Mucosa of rectum (tissue), 2 donors: ENCODE measurements at regions not wholly inside any gene's neighbourhood (a gene's known extent, or its start where the extent isn't known, plus 50 kb on each side); places are given as distances from the start of the nearest gene placed in this dataset.
"Not testable (repeated sequence)": the region's sequence is repeated elsewhere in the genome, so short reads cannot be mapped to it uniquely, and the experiment has no call there.

Experiments used
- H3K27ac ChIP-seq, 2 donors: one replicate each; pipeline ENCODE4 v1.7.0; 2013; ENCODE audit warnings: inconsistent platforms in 2 of 2, low read depth in 2 of 2, low read length in 2 of 2
- H3K27me3 ChIP-seq, 2 donors: one replicate each; pipeline ENCODE4 v1.7.0; 2013; ENCODE audit warnings: low read length in 2 of 2; ENCODE audit not compliant: control insufficient read depth in 2 of 2, insufficient read depth in 2 of 2
- H3K36me3 ChIP-seq, 2 donors: one replicate each; pipeline ENCODE4 v1.7.0; 2013; ENCODE audit warnings: low read length in 2 of 2; ENCODE audit not compliant: control insufficient read depth in 2 of 2, insufficient read depth in 2 of 2
- H3K4me1 ChIP-seq, 2 donors: one replicate each; pipeline ENCODE4 v1.7.0; 2013; ENCODE audit warnings: low read length in 2 of 2, mild to moderate bottlenecking in 1 of 2; ENCODE audit not compliant: control insufficient read depth in 2 of 2, insufficient read depth in 2 of 2
- H3K4me3 ChIP-seq, 2 donors: one replicate each; pipeline ENCODE4 v1.7.0; 2013; ENCODE audit warnings: low read length in 2 of 2
- H3K9ac ChIP-seq, 2 donors: one replicate each; pipeline ENCODE4 v1.7.0; 2013; ENCODE audit warnings: low read length in 2 of 2, low read depth in 1 of 2, mild to moderate bottlenecking in 1 of 2
- H3K9me3 ChIP-seq, 2 donors: one replicate each; pipeline ENCODE4 v1.7.0; 2013; ENCODE audit warnings: low read length in 2 of 2; ENCODE audit not compliant: control insufficient read depth in 2 of 2
- donor health status: healthy.
- donor health status: Normal muscosa, but diverticular disease.

DNA sequence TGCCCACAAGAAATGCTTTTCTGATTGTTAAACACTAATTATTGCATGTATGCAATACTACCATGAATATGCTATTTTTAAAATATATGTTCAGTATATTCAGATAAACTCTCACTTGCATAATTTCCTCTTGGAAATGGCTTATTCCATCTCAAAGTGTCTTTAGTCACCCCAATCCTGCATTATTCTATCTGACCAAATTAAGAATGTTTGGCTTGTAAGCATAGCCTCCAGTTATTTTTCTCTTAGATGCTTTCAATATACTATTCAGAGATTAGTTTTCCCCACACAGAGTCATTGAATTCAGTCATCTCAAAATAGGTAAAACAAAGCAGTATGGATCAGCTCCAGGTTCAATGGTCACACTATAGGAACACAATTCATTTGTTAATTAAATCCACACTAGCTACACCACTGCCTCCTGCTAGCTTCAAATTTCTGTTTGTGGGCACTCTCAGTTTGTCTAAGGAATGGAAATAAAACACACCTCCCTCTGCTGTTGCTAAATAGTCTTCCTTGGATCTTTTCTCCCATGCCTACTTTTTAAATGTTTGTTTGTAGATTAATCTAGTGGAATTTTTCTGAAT, 134.6 kb upstream of the TBCA start:
- H3K9ac ChIP-seq = no peak overlapping the region
- H3K36me3 ChIP-seq = no peaks in the 10 kb centered on the region
- H3K9me3 ChIP-seq = no peaks in the 10 kb centered on the region
- no peak overlapping the region for H3K4me3 ChIP-seq
- no peaks in the 10 kb centered on the region for H3K4me1 ChIP-seq
- no peak overlapping the region for H3K27ac ChIP-seq
- H3K27me3 ChIP-seq = peaks cover 0 to 8% of the 10 kb centered on the region in 2 donors

DNA sequence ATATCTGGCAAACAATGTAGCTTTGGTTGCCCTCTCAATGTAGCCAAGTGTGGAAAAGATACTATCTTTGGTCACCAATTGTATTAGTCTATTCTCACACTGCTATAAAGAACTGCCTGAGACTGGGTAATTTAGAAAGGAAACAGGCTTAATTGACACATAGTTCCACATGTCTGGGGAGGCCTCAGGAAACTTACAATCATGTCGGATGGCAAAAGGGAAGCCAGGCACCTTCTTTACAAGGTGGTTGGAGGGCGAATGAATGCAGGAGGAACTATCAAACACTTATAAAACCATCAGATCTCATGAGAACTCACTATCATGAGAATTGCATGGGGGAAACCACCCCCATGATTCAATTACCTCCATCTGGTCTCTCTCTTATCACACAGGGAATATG, 133.1 kb upstream of the TBCA start:
- H3K9ac ChIP-seq = no peak overlapping the region
- no peaks in the 10 kb centered on the region for H3K4me1 ChIP-seq
- H3K9me3 ChIP-seq = no peaks in the 10 kb centered on the region
- H3K27ac ChIP-seq = no peak overlapping the region
- H3K27me3 ChIP-seq = peaks cover 0 to 8% of the 10 kb centered on the region in 2 donors
- H3K4me3 ChIP-seq = no peak overlapping the region
- H3K36me3 ChIP-seq = no peaks in the 10 kb centered on the region

DNA sequence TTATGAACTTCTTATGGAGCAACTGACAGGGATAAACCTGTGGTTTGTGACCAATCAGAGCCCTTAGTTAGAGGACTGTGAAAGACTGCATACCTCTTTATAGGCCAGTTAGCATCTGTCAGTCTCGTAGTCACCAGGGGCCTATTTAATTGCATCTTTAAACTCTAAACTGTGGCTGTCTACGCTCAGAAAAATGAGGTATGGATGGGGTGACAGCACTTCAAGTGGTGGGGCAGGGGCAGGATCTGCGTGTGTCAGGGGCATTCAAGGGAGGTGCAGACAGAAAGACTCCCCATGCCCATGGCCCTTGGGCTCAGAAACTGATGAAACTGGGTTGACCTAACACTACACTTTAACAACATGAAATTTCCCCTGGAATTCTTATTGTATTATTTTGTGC, 132.6 kb upstream of the TBCA start:
- Histone ChIP-seq H3K36me3 (no peaks in the 10 kb centered on the region), H3K4me1 (no peaks in the 10 kb centered on the region), H3K27ac (no peak overlapping the region), H3K27me3 (peaks cover 0 to 8% of the 10 kb centered on the region in 2 donors), H3K4me3 (no peak overlapping the region), H3K9me3 (no peaks in the 10 kb centered on the region), H3K9ac (no peak overlapping the region)

DNA sequence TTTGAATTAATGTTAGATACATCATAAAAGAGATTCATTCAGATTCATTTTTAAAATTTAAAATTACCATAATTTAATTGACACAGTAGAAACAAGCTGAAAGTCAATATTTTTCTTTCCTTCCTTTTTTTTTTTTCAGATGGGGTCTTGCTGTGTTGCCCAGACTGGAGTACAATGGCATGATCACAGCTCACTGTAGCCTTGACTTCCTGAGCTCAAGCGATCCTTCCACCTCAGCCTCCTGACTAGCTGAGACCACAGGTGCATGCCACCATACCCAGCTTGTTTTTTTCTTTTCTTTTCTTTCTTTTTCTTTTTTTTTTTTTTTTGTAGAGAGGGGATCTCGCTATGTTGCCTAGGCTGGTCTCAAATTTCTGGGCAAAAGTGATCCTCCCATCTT, 131.6 kb upstream of the TBCA start:
- Histone ChIP-seq H3K36me3 (no peaks in the 10 kb centered on the region), H3K4me1 (no peaks in the 10 kb centered on the region), H3K4me3 (no peak overlapping the region), H3K27ac (no peak overlapping the region), H3K9me3 (no peaks in the 10 kb centered on the region), H3K9ac (no peak overlapping the region), H3K27me3 (peaks cover 0 to 6% of the 10 kb centered on the region in 2 donors)

DNA sequence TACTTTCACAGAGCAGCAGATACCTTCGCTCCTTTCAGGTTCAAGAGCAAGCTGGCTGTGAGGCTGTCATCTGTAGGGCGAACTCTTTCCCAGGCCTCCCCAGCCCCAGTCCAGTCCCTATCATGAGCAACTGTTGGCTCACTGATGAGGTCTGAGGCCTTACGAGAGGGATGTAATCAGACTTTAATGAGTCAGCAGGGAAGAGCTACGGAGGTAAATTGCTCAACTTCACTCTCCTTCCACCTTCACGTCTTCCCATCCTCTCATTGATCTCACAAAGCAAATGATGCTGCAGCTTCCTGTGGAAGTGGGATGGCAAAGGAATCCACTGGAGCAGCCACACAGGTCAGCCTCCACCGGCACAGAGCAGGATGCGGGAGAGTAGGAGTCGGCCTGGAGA, 130.7 kb upstream of the TBCA start:
- H3K4me3 ChIP-seq = no peak overlapping the region
- no peak overlapping the region for H3K27ac ChIP-seq
- no peaks in the 10 kb centered on the region for H3K4me1 ChIP-seq
- peaks cover 0 to 2% of the 10 kb centered on the region in 2 donors for H3K27me3 ChIP-seq
- no peak overlapping the region for H3K9ac ChIP-seq
- no peaks in the 10 kb centered on the region for H3K36me3 ChIP-seq
- no peaks in the 10 kb centered on the region for H3K9me3 ChIP-seq

DNA sequence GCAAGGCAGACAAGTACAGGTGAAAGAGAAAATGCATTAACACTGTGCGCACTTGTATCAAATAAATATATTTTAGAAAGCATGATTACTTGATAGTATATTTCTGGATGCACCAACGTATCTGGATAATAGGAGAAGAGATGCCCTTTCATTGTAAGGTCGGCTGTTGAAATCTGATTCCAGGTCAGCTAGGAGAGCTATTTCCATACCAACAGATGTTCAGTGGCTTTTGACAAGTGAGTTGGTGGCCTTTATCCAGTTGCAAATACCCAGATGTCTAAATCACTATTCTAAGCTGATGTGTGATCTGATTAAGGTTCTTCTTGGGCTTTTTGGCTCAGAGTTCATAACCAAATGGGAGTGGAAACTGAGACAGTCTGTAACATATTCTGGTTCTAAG, 128.2 kb upstream of the TBCA start:
- Histone ChIP-seq H3K4me1 (no peaks in the 10 kb centered on the region), H3K4me3 (no peak overlapping the region), H3K9me3 (no peaks in the 10 kb centered on the region), H3K27me3 (no peaks in the 10 kb centered on the region), H3K36me3 (no peaks in the 10 kb centered on the region), H3K27ac (no peak overlapping the region), H3K9ac (no peak overlapping the region)

DNA sequence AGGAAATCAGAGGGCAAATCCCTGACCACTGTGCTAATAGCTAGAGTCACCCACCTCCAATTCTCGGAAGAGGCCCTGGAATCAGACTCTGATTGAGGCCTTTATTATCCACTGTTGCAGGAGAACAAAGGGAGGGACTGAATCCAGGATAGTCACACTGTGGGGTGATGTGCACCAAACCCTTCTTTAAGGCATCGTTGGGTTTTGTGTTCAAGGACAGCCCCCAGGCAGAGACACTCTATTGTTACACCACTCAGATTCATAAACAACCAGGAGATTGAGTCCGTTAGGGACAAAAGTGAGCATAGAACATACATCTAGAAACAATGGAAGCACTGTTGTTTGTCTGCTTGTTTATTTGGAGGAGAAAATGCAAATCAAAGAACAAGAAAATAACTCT, 124.6 kb upstream of the TBCA start:
- Histone ChIP-seq H3K4me1 (no peaks in the 10 kb centered on the region), H3K36me3 (no peaks in the 10 kb centered on the region), H3K4me3 (no peak overlapping the region), H3K27me3 (no peaks in the 10 kb centered on the region), H3K9ac (no peak overlapping the region), H3K27ac (no peak overlapping the region), H3K9me3 (no peaks in the 10 kb centered on the region)

DNA sequence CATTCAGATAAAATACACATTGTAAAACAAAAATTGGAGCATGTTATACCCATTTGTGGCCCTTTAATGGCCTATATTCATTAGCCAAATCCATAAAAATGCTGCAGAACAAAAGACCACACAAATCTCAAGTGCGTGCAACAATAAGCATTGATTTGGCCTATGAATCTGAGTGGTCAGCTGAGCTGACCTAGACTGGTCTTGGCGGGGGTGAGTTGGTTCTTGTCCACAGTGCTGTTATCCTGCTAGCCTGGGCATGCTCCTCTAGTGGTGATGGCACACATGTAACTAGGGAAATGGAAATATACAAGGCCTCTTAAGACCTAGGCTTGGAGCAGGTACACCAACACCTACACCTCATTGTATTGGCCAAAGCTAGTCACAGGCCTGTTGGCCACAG, 122.2 kb upstream of the TBCA start:
- Histone ChIP-seq H3K27me3 (no peaks in the 10 kb centered on the region), H3K4me3 (no peak overlapping the region), H3K9ac (no peak overlapping the region), H3K36me3 (no peaks in the 10 kb centered on the region), H3K9me3 (no peaks in the 10 kb centered on the region), H3K27ac (no peak overlapping the region), H3K4me1 (no peaks in the 10 kb centered on the region)

DNA sequence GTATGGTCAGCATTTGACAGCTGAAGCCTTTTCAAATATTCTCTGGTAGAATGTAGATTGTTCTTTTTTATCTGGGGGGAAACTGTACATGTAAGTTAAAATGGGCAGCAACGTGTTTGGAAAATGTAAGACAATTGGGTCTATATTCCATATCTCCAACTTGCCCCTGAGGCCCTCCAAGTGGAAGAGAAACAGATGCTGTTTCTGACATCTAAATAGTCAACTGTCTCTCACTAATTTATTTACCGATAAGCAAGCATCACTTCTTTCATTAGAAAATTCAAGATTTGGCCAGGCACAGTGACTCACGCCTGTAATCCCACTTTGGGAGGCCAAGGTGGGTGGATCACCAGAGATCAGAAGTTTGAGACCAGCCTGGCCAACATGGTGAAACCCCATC, 120.2 kb upstream of the TBCA start:
- no peak overlapping the region for H3K27ac ChIP-seq
- H3K9ac ChIP-seq = no peak overlapping the region
- no peaks in the 10 kb centered on the region for H3K4me1 ChIP-seq
- no peaks in the 10 kb centered on the region for H3K36me3 ChIP-seq
- no peaks in the 10 kb centered on the region for H3K27me3 ChIP-seq
- H3K4me3 ChIP-seq = no peak overlapping the region
- H3K9me3 ChIP-seq = no peaks in the 10 kb centered on the region

DNA sequence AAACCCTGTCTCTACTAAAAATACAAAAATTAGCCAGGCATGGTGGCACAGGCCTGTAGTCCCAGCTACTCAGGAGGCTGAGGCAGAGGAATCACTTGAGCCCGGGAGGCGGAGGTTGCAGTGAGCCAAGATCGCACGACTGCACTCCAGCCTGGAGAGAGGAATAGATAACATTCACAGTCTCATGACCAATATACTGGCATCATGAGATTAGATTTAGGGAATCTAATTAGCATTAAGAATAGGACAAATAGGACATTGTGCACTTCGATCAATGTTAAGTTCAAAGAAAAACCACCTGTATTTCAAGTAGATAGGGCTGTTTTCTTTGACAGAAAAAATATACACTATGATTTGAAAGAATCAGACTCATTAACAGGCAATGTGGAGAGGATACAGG, 118.0 kb upstream of the TBCA start:
- not testable (repeated sequence) for H3K9ac ChIP-seq, H3K27ac ChIP-seq

More for the DNA sequence above, 118.0 kb upstream of the TBCA start:
- not testable (repeated sequence) for H3K4me3 ChIP-seq, H3K36me3 ChIP-seq, H3K9me3 ChIP-seq, H3K27me3 ChIP-seq, H3K4me1 ChIP-seq
